Neural progenitor cell (in vitro differentiated cells): ENCODE measurements at regions not wholly inside any gene's neighbourhood (a gene's known extent, or its start where the extent isn't known, plus 50 kb on each side); places are given as distances from the start of the nearest gene placed in this dataset.
A peak's percentile ranks its signal among the peaks of the same experiment; 100 is the strongest.

Experiments
- DNase-seq: peaks from one replicate; pipeline ENCODE4 v3.0.0-alpha.2; 2016; ENCODE audit warnings: low spot score
- H2AFZ ChIP-seq: fragments of 200-600 bp; sonication (generic); replicated peaks from 2 replicates; pipeline ENCODE4 v1.6.1; 2016; ENCODE audit warnings: antibody characterized with exemption
- H3F3A ChIP-seq: fragments of 200-600 bp; sonication (generic); 2 replicates; pipeline ENCODE4 v1.6.1; 2016; ENCODE audit warnings: antibody characterized with exemption, low read depth
- H3K27ac ChIP-seq: fragments of 200-600 bp; sonication (generic); 2 replicates; pipeline ENCODE4 v1.5.1; 2016; ENCODE audit warnings: mild to moderate bottlenecking
- H3K27me3 ChIP-seq: fragments of 200-600 bp; sonication (generic); 2 replicates; pipeline ENCODE4 v1.6.1; 2016; ENCODE audit warnings: mild to moderate bottlenecking, moderate library complexity
- H3K36me3 ChIP-seq: fragments of 200-600 bp; sonication (generic); 2 replicates; pipeline ENCODE4 v1.5.1; 2016
- H3K4me1 ChIP-seq: fragments of 200-600 bp; sonication (generic); 2 replicates; pipeline ENCODE4 v1.6.1; 2016; ENCODE audit warnings: mixed run types
- H3K4me2 ChIP-seq: fragments of 200-600 bp; sonication (generic); 2 replicates; pipeline ENCODE4 v1.6.1; 2016
- H3K4me3 ChIP-seq: fragments of 200-600 bp; sonication (generic); 2 replicates; pipeline ENCODE4 v1.5.1; 2016
- H3K79me2 ChIP-seq: fragments of 200-600 bp; sonication (generic); 2 replicates; pipeline ENCODE4 v1.6.1; 2016; ENCODE audit warnings: low read depth
- H3K9ac ChIP-seq: fragments of 200-600 bp; sonication (generic); 2 replicates; pipeline ENCODE4 v1.6.1; 2016
- H3K9me3 ChIP-seq: fragments of 200-600 bp; sonication (generic); 2 replicates; pipeline ENCODE4 v1.5.1; 2016; ENCODE audit warnings: low read depth
- H4K20me1 ChIP-seq: fragments of 200-600 bp; sonication (generic); 2 replicates; pipeline ENCODE4 v1.6.1; 2016; ENCODE audit warnings: low read depth
- H3K27ac Mint-ChIP-seq: 3 replicates; pipeline ENCODE4 v1.8.0; 2021; ENCODE audit warnings: mixed read lengths
- H3K27me3 Mint-ChIP-seq: 2 replicates; pipeline ENCODE4 v1.8.0; 2022; ENCODE audit warnings: low read depth, mild to moderate bottlenecking, inconsistent platforms, moderate library complexity, mixed read lengths; ENCODE audit not compliant: insufficient read depth
- H3K36me3 Mint-ChIP-seq: 3 replicates; pipeline ENCODE4 v1.8.0; 2021; ENCODE audit warnings: mixed read lengths
- H3K4me1 Mint-ChIP-seq: 3 replicates; pipeline ENCODE4 v1.8.0; 2021; ENCODE audit warnings: mixed read lengths
- H3K4me3 Mint-ChIP-seq: 3 replicates; pipeline ENCODE4 v1.8.0; 2021; ENCODE audit warnings: mild to moderate bottlenecking, moderate library complexity, mixed read lengths
- H3K9me3 Mint-ChIP-seq: 3 replicates; pipeline ENCODE4 v1.8.0; 2020; ENCODE audit warnings: mixed read lengths
- EZH2 ChIP-seq: fragments of 200-600 bp; sonication (generic); IDR thresholded peaks from 2 replicates; pipeline ENCODE4 v1.6.1; 2017; ENCODE audit warnings: antibody characterized with exemption, mild to moderate bottlenecking, moderate library complexity
- EZH2phosphoT487 ChIP-seq: fragments of 200-600 bp; sonication (generic); IDR thresholded peaks from 2 replicates; pipeline ENCODE4 v1.6.1; 2017; ENCODE audit warnings: antibody characterized with exemption
- TF ChIP-seq, protein P1 (sequence below): fragments of 200-600 bp; sonication (generic); IDR thresholded peaks from 2 replicates; pipeline ENCODE4 v1.5.1; 2017; ENCODE audit warnings: antibody characterized with exemption, mild to moderate bottlenecking

DNA sequence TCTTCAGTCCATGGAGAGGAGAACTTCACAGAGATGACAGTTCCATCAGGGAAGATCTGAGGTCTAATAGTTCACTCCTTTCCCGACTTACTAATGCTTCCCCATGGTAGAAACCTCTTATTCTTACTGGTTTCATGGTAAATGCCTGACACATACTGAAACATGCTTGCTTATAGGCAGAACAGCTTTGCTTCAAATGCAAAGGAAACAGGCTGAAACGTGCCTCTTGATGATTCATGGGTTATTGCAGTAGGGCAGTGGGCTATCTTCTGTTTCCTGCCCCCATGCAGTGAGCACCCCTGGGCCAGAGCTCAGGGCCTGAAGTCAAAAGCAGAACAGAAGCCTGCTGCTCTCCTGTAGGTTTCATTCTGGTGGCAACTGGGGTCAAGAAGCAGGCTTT lies 223.5 kb downstream of the RDH14 start:
- Mint-ChIP-seq H3K4me3 (no peak overlapping the region), H3K9me3 (no peaks in the 10 kb centered on the region), H3K27ac (no peak overlapping the region), H3K4me1 (peaks cover 3% of the 10 kb centered on the region), H3K36me3 (no peaks in the 10 kb centered on the region), H3K27me3 (no peaks in the 10 kb centered on the region)
- H3K9me3 ChIP-seq: no peaks in the 10 kb centered on the region
- DNase-seq: no peak
- no peaks in the 10 kb centered on the region for H3K79me2 ChIP-seq
- no peaks in the 10 kb centered on the region for H3F3A ChIP-seq
- H3K4me1 ChIP-seq: peaks cover 19% of the 10 kb centered on the region
- no peaks in the 10 kb centered on the region for H3K27me3 ChIP-seq
- no peak overlapping the region for H3K4me2 ChIP-seq
- H2AFZ ChIP-seq: peak overlapping the region; percentile 28
- H4K20me1 ChIP-seq: no peaks in the 10 kb centered on the region
- H3K27ac ChIP-seq: no peak overlapping the region
- TF ChIP-seq, protein P1, sequence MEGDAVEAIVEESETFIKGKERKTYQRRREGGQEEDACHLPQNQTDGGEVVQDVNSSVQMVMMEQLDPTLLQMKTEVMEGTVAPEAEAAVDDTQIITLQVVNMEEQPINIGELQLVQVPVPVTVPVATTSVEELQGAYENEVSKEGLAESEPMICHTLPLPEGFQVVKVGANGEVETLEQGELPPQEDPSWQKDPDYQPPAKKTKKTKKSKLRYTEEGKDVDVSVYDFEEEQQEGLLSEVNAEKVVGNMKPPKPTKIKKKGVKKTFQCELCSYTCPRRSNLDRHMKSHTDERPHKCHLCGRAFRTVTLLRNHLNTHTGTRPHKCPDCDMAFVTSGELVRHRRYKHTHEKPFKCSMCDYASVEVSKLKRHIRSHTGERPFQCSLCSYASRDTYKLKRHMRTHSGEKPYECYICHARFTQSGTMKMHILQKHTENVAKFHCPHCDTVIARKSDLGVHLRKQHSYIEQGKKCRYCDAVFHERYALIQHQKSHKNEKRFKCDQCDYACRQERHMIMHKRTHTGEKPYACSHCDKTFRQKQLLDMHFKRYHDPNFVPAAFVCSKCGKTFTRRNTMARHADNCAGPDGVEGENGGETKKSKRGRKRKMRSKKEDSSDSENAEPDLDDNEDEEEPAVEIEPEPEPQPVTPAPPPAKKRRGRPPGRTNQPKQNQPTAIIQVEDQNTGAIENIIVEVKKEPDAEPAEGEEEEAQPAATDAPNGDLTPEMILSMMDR: no peak
- no peak for TF ChIP-seq EZH2phosphoT487
- TF ChIP-seq EZH2: no peak
- no peaks in the 10 kb centered on the region for H3K36me3 ChIP-seq
- H3K9ac ChIP-seq: no peak overlapping the region
- no peak overlapping the region for H3K4me3 ChIP-seq

GRCh38 chr2:18332477-18332876 lies 228.0 kb downstream of the RDH14 start:
- Mint-ChIP-seq H3K27ac (no peak overlapping the region), H3K9me3 (no peaks in the 10 kb centered on the region), H3K4me3 (no peak overlapping the region), H3K27me3 (no peaks in the 10 kb centered on the region), H3K36me3 (no peaks in the 10 kb centered on the region), H3K4me1 (peaks cover 3% of the 10 kb centered on the region)
- no peak overlapping the region for H3K27ac ChIP-seq
- H3K79me2 ChIP-seq: no peaks in the 10 kb centered on the region
- H3K4me2 ChIP-seq: no peak overlapping the region
- no peaks in the 10 kb centered on the region for H3K36me3 ChIP-seq
- H4K20me1 ChIP-seq: no peaks in the 10 kb centered on the region
- H3K27me3 ChIP-seq: no peaks in the 10 kb centered on the region
- H3K4me3 ChIP-seq: no peak overlapping the region
- H3F3A ChIP-seq: no peaks in the 10 kb centered on the region
- peaks cover 19% of the 10 kb centered on the region for H3K4me1 ChIP-seq
- no peak overlapping the region for H2AFZ ChIP-seq
- TF ChIP-seq, protein P1: no peak
- TF ChIP-seq EZH2phosphoT487 (no peak), EZH2 (no peak)
- no peak overlapping the region for H3K9ac ChIP-seq
- DNase-seq: no peak
- H3K9me3 ChIP-seq: no peaks in the 10 kb centered on the region

DNA sequence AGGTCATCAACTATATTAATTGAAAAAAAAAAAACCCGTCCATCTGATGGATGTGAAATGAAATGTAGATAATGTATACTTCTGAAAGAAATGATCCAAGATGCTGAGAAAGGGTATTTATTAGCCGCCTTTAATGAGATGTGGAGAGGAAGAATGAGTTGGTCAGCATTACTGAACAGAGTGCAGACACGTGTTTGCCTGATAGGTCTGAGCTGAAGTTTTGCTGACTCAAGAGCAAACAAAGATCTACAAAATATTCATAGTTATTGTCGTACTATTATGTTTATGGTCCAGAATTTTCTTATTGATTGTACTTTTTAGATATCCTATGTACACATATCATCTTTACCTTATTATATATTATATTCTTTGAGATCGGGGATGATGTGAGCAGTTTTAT lies 235.3 kb downstream of the RDH14 start:
- Mint-ChIP-seq H3K36me3 (no peaks in the 10 kb centered on the region), H3K27me3 (no peaks in the 10 kb centered on the region), H3K9me3 (no peaks in the 10 kb centered on the region), H3K4me3 (no peak overlapping the region), H3K4me1 (no peaks in the 10 kb centered on the region), H3K27ac (no peak overlapping the region)
- no peak overlapping the region for H3K9ac ChIP-seq
- H3K27me3 ChIP-seq: no peaks in the 10 kb centered on the region
- DNase-seq: no peak
- TF ChIP-seq EZH2: no peak
- TF ChIP-seq EZH2phosphoT487: no peak
- TF ChIP-seq, protein P1: no peak
- no peaks in the 10 kb centered on the region for H3F3A ChIP-seq
- H2AFZ ChIP-seq: no peak overlapping the region
- H3K4me2 ChIP-seq: no peak overlapping the region
- no peak overlapping the region for H3K4me3 ChIP-seq
- no peaks in the 10 kb centered on the region for H4K20me1 ChIP-seq
- H3K27ac ChIP-seq: no peak overlapping the region
- no peaks in the 10 kb centered on the region for H3K9me3 ChIP-seq
- no peaks in the 10 kb centered on the region for H3K79me2 ChIP-seq
- no peaks in the 10 kb centered on the region for H3K4me1 ChIP-seq
- no peaks in the 10 kb centered on the region for H3K36me3 ChIP-seq

DNA sequence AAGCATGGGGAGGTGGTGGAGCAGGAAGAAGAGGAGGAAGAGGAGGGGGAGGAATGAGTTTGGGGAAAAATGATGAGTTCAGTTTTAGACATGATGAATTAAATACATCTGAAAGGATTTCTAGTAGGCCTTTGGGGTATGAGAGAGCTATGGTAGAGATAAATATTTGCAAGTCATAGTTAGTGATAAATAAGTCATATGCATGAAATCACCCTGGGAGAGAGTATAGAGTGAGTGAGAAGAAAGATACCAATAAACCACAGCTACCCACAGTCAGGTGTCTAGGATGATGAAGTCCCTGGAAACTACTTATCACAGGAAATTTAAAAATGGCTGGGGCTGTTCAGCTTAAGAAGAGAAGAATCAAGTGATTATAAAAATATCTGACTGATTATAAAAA lies 240.5 kb downstream of the RDH14 start:
- no peaks in the 10 kb centered on the region for H3K27me3 ChIP-seq
- TF ChIP-seq EZH2 (no peak), EZH2phosphoT487 (no peak)
- TF ChIP-seq, protein P1: no peak

More for the DNA sequence above, 240.5 kb downstream of the RDH14 start:
- peaks cover 9% of the 10 kb centered on the region for H3K4me1 Mint-ChIP-seq
- H3K27me3 Mint-ChIP-seq: no peaks in the 10 kb centered on the region
- Histone ChIP-seq H3K79me2 (no peaks in the 10 kb centered on the region), H3K36me3 (no peaks in the 10 kb centered on the region), H3K9ac (no peak overlapping the region), H3K4me1 (no peaks in the 10 kb centered on the region), H3K9me3 (no peaks in the 10 kb centered on the region), H3K4me3 (no peak overlapping the region), H2AFZ (no peak overlapping the region), H4K20me1 (no peaks in the 10 kb centered on the region), H3F3A (no peaks in the 10 kb centered on the region), H3K4me2 (no peak overlapping the region), H3K27ac (no peak overlapping the region)
- no peak overlapping the region for H3K27ac Mint-ChIP-seq
- H3K9me3 Mint-ChIP-seq: no peaks in the 10 kb centered on the region
- no peak overlapping the region for H3K4me3 Mint-ChIP-seq
- no peaks in the 10 kb centered on the region for H3K36me3 Mint-ChIP-seq
- no peak for DNase-seq
